ENCODE measurements at regions not wholly inside any gene's neighbourhood (a gene's known extent, or its start where the extent isn't known, plus 50 kb on each side); places are given as distances from the start of the nearest gene placed in this dataset.

- H3K9me3 ChIP-seq (ENCODE audit: control insufficient read depth, insufficient read depth, low read length) = no peaks in the 10 kb centered on the region
- DNase-seq (ENCODE audit: low read depth in 4 of 6, low spot score in 6 of 6) = no peak
Measured at GRCh38 chr6:9799582-9799981, 615.3 kb downstream of the TFAP2A start.

GRCh38 chr6:9796827-9797226 lies 618.0 kb downstream of the TFAP2A start:
- DNase-seq (ENCODE audit: low read depth in 4 of 6, low spot score in 6 of 6) = no peak
- no peaks in the 10 kb centered on the region for H3K36me3 ChIP-seq (ENCODE audit: control insufficient read depth, insufficient read depth, low read length)
- H3K27ac ChIP-seq (ENCODE audit: low read depth, low read length) = no peak overlapping the region
- WGBS (ENCODE audit: insufficient coverage) = no CpG with 5 or more reads among the region's 2 CpGs
- no peaks in the 10 kb centered on the region for H3K9me3 ChIP-seq (ENCODE audit: control insufficient read depth, insufficient read depth, low read length)
- H3K4me1 ChIP-seq (ENCODE audit: control insufficient read depth, insufficient read depth, low read length) = no peaks in the 10 kb centered on the region
- no peaks in the 10 kb centered on the region for H3K27me3 ChIP-seq (ENCODE audit: control insufficient read depth, insufficient read depth, low read length)
- no peak overlapping the region for H3K4me3 ChIP-seq (ENCODE audit: low read depth, low read length)

More at GRCh38 chr6:9799582-9799981, 615.3 kb downstream of the TFAP2A start:
- Histone ChIP-seq H3K27me3 (ENCODE audit: control insufficient read depth, insufficient read depth, low read length) (no peaks in the 10 kb centered on the region), H3K4me1 (ENCODE audit: control insufficient read depth, insufficient read depth, low read length) (no peaks in the 10 kb centered on the region), H3K4me3 (ENCODE audit: low read depth, low read length) (no peak overlapping the region), H3K27ac (ENCODE audit: low read depth, low read length) (no peak overlapping the region), H3K36me3 (ENCODE audit: control insufficient read depth, insufficient read depth, low read length) (no peaks in the 10 kb centered on the region)

GRCh38 chr6:9795880-9796279 lies 619.0 kb downstream of the TFAP2A start:
- Histone ChIP-seq H3K27me3 (ENCODE audit: control insufficient read depth, insufficient read depth, low read length) (no peaks in the 10 kb centered on the region), H3K4me1 (ENCODE audit: control insufficient read depth, insufficient read depth, low read length) (no peaks in the 10 kb centered on the region), H3K36me3 (ENCODE audit: control insufficient read depth, insufficient read depth, low read length) (no peaks in the 10 kb centered on the region), H3K9me3 (ENCODE audit: control insufficient read depth, insufficient read depth, low read length) (no peaks in the 10 kb centered on the region), H3K4me3 (ENCODE audit: low read depth, low read length) (no peak overlapping the region), H3K27ac (ENCODE audit: low read depth, low read length) (no peak overlapping the region)
- DNase-seq (ENCODE audit: low read depth in 4 of 6, low spot score in 6 of 6) = no peak
- WGBS (ENCODE audit: insufficient coverage) = 47% methylated on average over 4 of the region's 5 CpGs

- Histone ChIP-seq H3K9me3 (ENCODE audit: control insufficient read depth, insufficient read depth, low read length) (no peaks in the 10 kb centered on the region), H3K27ac (ENCODE audit: low read depth, low read length) (no peak overlapping the region), H3K4me3 (ENCODE audit: low read depth, low read length) (no peak overlapping the region), H3K27me3 (ENCODE audit: control insufficient read depth, insufficient read depth, low read length) (no peaks in the 10 kb centered on the region), H3K36me3 (ENCODE audit: control insufficient read depth, insufficient read depth, low read length) (no peaks in the 10 kb centered on the region), H3K4me1 (ENCODE audit: control insufficient read depth, insufficient read depth, low read length) (no peaks in the 10 kb centered on the region)
- 93% methylated on average over 2 of the region's 3 CpGs for WGBS (ENCODE audit: insufficient coverage)
- no peak for DNase-seq (ENCODE audit: low read depth in 4 of 6, low spot score in 6 of 6)
Measured at GRCh38 chr6:9789201-9789600, 625.7 kb downstream of the TFAP2A start.

- Histone ChIP-seq H3K27me3 (ENCODE audit: control insufficient read depth, insufficient read depth, low read length) (no peaks in the 10 kb centered on the region), H3K9me3 (ENCODE audit: control insufficient read depth, insufficient read depth, low read length) (no peaks in the 10 kb centered on the region), H3K27ac (ENCODE audit: low read depth, low read length) (no peak overlapping the region), H3K4me1 (ENCODE audit: control insufficient read depth, insufficient read depth, low read length) (no peaks in the 10 kb centered on the region), H3K36me3 (ENCODE audit: control insufficient read depth, insufficient read depth, low read length) (no peaks in the 10 kb centered on the region), H3K4me3 (ENCODE audit: low read depth, low read length) (no peak overlapping the region)
- WGBS (ENCODE audit: insufficient coverage) = no CpG with 5 or more reads among the region's 3 CpGs
- DNase-seq (ENCODE audit: low read depth in 4 of 6, low spot score in 6 of 6) = peak in 1 of 6 donors; percentile 41
Measured at GRCh38 chr6:9784786-9785185, 630.1 kb downstream of the TFAP2A start.

GRCh38 chr6:9783567-9783966 lies 631.3 kb downstream of the TFAP2A start:
- H3K27ac ChIP-seq (ENCODE audit: low read depth, low read length) = no peak overlapping the region
- no peaks in the 10 kb centered on the region for H3K36me3 ChIP-seq (ENCODE audit: control insufficient read depth, insufficient read depth, low read length)
- peak in 1 of 6 donors; percentile 13 for DNase-seq (ENCODE audit: low read depth in 4 of 6, low spot score in 6 of 6)
- WGBS (ENCODE audit: insufficient coverage) = 100% methylated on average over 3 of the region's 6 CpGs
- H3K9me3 ChIP-seq (ENCODE audit: control insufficient read depth, insufficient read depth, low read length) = no peaks in the 10 kb centered on the region
- H3K4me3 ChIP-seq (ENCODE audit: low read depth, low read length) = no peak overlapping the region
- no peaks in the 10 kb centered on the region for H3K27me3 ChIP-seq (ENCODE audit: control insufficient read depth, insufficient read depth, low read length)
- H3K4me1 ChIP-seq (ENCODE audit: control insufficient read depth, insufficient read depth, low read length) = no peaks in the 10 kb centered on the region

- DNase-seq (ENCODE audit: low read depth in 4 of 6, low spot score in 6 of 6) = no peak
- Histone ChIP-seq H3K27me3 (ENCODE audit: control insufficient read depth, insufficient read depth, low read length) (no peaks in the 10 kb centered on the region), H3K27ac (ENCODE audit: low read depth, low read length) (no peak overlapping the region), H3K36me3 (ENCODE audit: control insufficient read depth, insufficient read depth, low read length) (no peaks in the 10 kb centered on the region), H3K4me1 (ENCODE audit: control insufficient read depth, insufficient read depth, low read length) (no peaks in the 10 kb centered on the region), H3K9me3 (ENCODE audit: control insufficient read depth, insufficient read depth, low read length) (no peaks in the 10 kb centered on the region), H3K4me3 (ENCODE audit: low read depth, low read length) (no peak overlapping the region)
- no CpG with 5 or more reads among the region's 6 CpGs for WGBS (ENCODE audit: insufficient coverage)
Measured at GRCh38 chr6:9766240-9766915, 648.5 kb downstream of the TFAP2A start.

GRCh38 chr6:9761220-9761619 lies 653.7 kb downstream of the TFAP2A start:
- peak in 1 of 6 donors; percentile 79 for DNase-seq (ENCODE audit: low read depth in 4 of 6, low spot score in 6 of 6)
- no CpG with 5 or more reads among the region's 4 CpGs for WGBS (ENCODE audit: insufficient coverage)

GRCh38 chr6:9754515-9754914 lies 660.4 kb downstream of the TFAP2A start:
- H3K4me3 ChIP-seq (ENCODE audit: low read depth, low read length) = no peak overlapping the region
- H3K27me3 ChIP-seq (ENCODE audit: control insufficient read depth, insufficient read depth, low read length) = no peaks in the 10 kb centered on the region
- 45% methylated on average over 4 of the region's 5 CpGs for WGBS (ENCODE audit: insufficient coverage)
- H3K36me3 ChIP-seq (ENCODE audit: control insufficient read depth, insufficient read depth, low read length) = no peaks in the 10 kb centered on the region
- no peaks in the 10 kb centered on the region for H3K4me1 ChIP-seq (ENCODE audit: control insufficient read depth, insufficient read depth, low read length)
- no peaks in the 10 kb centered on the region for H3K9me3 ChIP-seq (ENCODE audit: control insufficient read depth, insufficient read depth, low read length)
- no peak overlapping the region for H3K27ac ChIP-seq (ENCODE audit: low read depth, low read length)
- no peak for DNase-seq (ENCODE audit: low read depth in 4 of 6, low spot score in 6 of 6)

More at GRCh38 chr6:9761220-9761619, 653.7 kb downstream of the TFAP2A start:
- no peaks in the 10 kb centered on the region for H3K9me3 ChIP-seq (ENCODE audit: control insufficient read depth, insufficient read depth, low read length)
- H3K4me1 ChIP-seq (ENCODE audit: control insufficient read depth, insufficient read depth, low read length) = no peaks in the 10 kb centered on the region
- H3K36me3 ChIP-seq (ENCODE audit: control insufficient read depth, insufficient read depth, low read length) = no peaks in the 10 kb centered on the region
- no peak overlapping the region for H3K27ac ChIP-seq (ENCODE audit: low read depth, low read length)
- H3K4me3 ChIP-seq (ENCODE audit: low read depth, low read length) = no peak overlapping the region
- no peaks in the 10 kb centered on the region for H3K27me3 ChIP-seq (ENCODE audit: control insufficient read depth, insufficient read depth, low read length)

GRCh38 chr6:9745966-9746365 lies 668.9 kb downstream of the TFAP2A start:
- Histone ChIP-seq H3K27me3 (ENCODE audit: control insufficient read depth, insufficient read depth, low read length) (no peaks in the 10 kb centered on the region), H3K27ac (ENCODE audit: low read depth, low read length) (no peak overlapping the region), H3K4me3 (ENCODE audit: low read depth, low read length) (no peak overlapping the region), H3K9me3 (ENCODE audit: control insufficient read depth, insufficient read depth, low read length) (no peaks in the 10 kb centered on the region), H3K4me1 (ENCODE audit: control insufficient read depth, insufficient read depth, low read length) (no peaks in the 10 kb centered on the region), H3K36me3 (ENCODE audit: control insufficient read depth, insufficient read depth, low read length) (no peaks in the 10 kb centered on the region)
- DNase-seq (ENCODE audit: low read depth in 4 of 6, low spot score in 6 of 6) = no peak
- no CpG with 5 or more reads among the region's 2 CpGs for WGBS (ENCODE audit: insufficient coverage)

Measured in spinal cord (tissue), 9 donors.